ENCODE measurements at regions not wholly inside any gene's neighbourhood (a gene's known extent, or its start where the extent isn't known, plus 50 kb on each side); places are given as distances from the start of the nearest gene placed in this dataset.

- no peak for DNase-seq
Observed at GRCh38 chr11:91800208-91800914, 424.3 kb upstream of the FAT3 start.

GRCh38 chr11:91798240-91798639 is 426.4 kb upstream of the FAT3 start:
- no peak for DNase-seq

GRCh38 chr11:91796999-91797398 is 427.6 kb upstream of the FAT3 start:
- no peak for DNase-seq

GRCh38 chr11:91795139-91795887 is 429.3 kb upstream of the FAT3 start:
- DNase-seq: no peak

- DNase-seq: no peak
Observed at GRCh38 chr11:91794146-91794545, 430.5 kb upstream of the FAT3 start.

- DNase-seq: no peak
Observed at GRCh38 chr11:91792779-91793262, 431.8 kb upstream of the FAT3 start.

GRCh38 chr11:91791171-91791468 is 433.5 kb upstream of the FAT3 start:
- DNase-seq: no peak

- DNase-seq: no peak
Observed at GRCh38 chr11:91790346-91791170, 434.1 kb upstream of the FAT3 start.

- no peak for DNase-seq
Observed at GRCh38 chr11:91788764-91789163, 435.9 kb upstream of the FAT3 start.

- no peak for DNase-seq
Observed at GRCh38 chr11:91786097-91786496, 438.5 kb upstream of the FAT3 start.

- no peak for DNase-seq
Observed at GRCh38 chr11:91783173-91783572, 441.4 kb upstream of the FAT3 start.

- no peak for DNase-seq
Observed at GRCh38 chr11:91778758-91779157, 445.9 kb upstream of the FAT3 start.

- DNase-seq: no peak
Observed at GRCh38 chr11:91776655-91777054, 448.0 kb upstream of the FAT3 start.

- no peak for DNase-seq
Observed at GRCh38 chr11:91773090-91773489, 451.5 kb upstream of the FAT3 start.

- no peak for DNase-seq
Observed at GRCh38 chr11:91771961-91772360, 452.7 kb upstream of the FAT3 start.

GRCh38 chr11:91768783-91769182 is 455.8 kb upstream of the FAT3 start:
- DNase-seq: no peak

- DNase-seq: no peak
Observed at GRCh38 chr11:91763331-91763730, 461.3 kb upstream of the FAT3 start.

- DNase-seq: no peak
Observed at GRCh38 chr11:91761406-91762025, 463.1 kb upstream of the FAT3 start.

- DNase-seq: no peak
Observed at GRCh38 chr11:91756829-91757480, 467.7 kb upstream of the FAT3 start.

- DNase-seq: no peak
Observed at GRCh38 chr11:91755951-91756707, 468.5 kb upstream of the FAT3 start.

GRCh38 chr11:91755526-91755925 is 469.1 kb upstream of the FAT3 start:
- no peak for DNase-seq

- DNase-seq: no peak
Observed at GRCh38 chr11:91749251-91749650, 475.4 kb upstream of the FAT3 start.
